ENCODE measurements at regions not wholly inside any gene's neighbourhood (a gene's known extent, or its start where the extent isn't known, plus 50 kb on each side); places are given as distances from the start of the nearest gene placed in this dataset.
"Not testable (repeated sequence)": the region's sequence is repeated elsewhere in the genome, so short reads cannot be mapped to it uniquely, and the experiment has no call there.

- DNase-seq, result no peak
These were observed 175.3 kb upstream of the TCF4 start for GRCh38 chr18:55763298-55763697.

GRCh38 chr18:55762424-55762823 is 174.4 kb upstream of the TCF4 start:
- DNase-seq, result no peak

GRCh38 chr18:55753643-55754263 is 165.8 kb upstream of the TCF4 start:
- DNase-seq, result no peak

- no peak for DNase-seq
These were observed 163.5 kb upstream of the TCF4 start for GRCh38 chr18:55751476-55751875.

GRCh38 chr18:55748227-55748738 is 160.3 kb upstream of the TCF4 start:
- no peak for DNase-seq

- DNase-seq, result no peak
These were observed 156.2 kb upstream of the TCF4 start for GRCh38 chr18:55744206-55744605.

- no peak for DNase-seq
These were observed 155.7 kb upstream of the TCF4 start for GRCh38 chr18:55743736-55744135.

GRCh38 chr18:55743133-55743532 is 155.1 kb upstream of the TCF4 start:
- DNase-seq, result no peak

- no peak for DNase-seq
These were observed 151.5 kb upstream of the TCF4 start for GRCh38 chr18:55739488-55739887.

- DNase-seq, result no peak
These were observed 150.6 kb upstream of the TCF4 start for GRCh38 chr18:55738483-55739114.

GRCh38 chr18:55737781-55738468 is 149.9 kb upstream of the TCF4 start:
- DNase-seq, result no peak

- no peak for DNase-seq
These were observed 149.3 kb upstream of the TCF4 start for GRCh38 chr18:55737266-55737665.

GRCh38 chr18:55735969-55736368 is 148.0 kb upstream of the TCF4 start:
- DNase-seq, result no peak

GRCh38 chr18:55735199-55735855 is 147.3 kb upstream of the TCF4 start:
- DNase-seq, result no peak

GRCh38 chr18:55732227-55733106 is 144.5 kb upstream of the TCF4 start:
- DNase-seq, result no peak

GRCh38 chr18:55731594-55732042 is 143.6 kb upstream of the TCF4 start:
- DNase-seq, result no peak

GRCh38 chr18:55721006-55721405 is 133.0 kb upstream of the TCF4 start:
- DNase-seq, result not testable (repeated sequence)

GRCh38 chr18:55713707-55714106 is 125.7 kb upstream of the TCF4 start:
- no peak for DNase-seq

GRCh38 chr18:55706898-55707297 is 118.9 kb upstream of the TCF4 start:
- no peak for DNase-seq

GRCh38 chr18:55699233-55699765 is 111.3 kb upstream of the TCF4 start:
- no peak for DNase-seq

GRCh38 chr18:55696811-55697210 is 108.8 kb upstream of the TCF4 start:
- DNase-seq, result no peak

GRCh38 chr18:55695091-55695490 is 107.1 kb upstream of the TCF4 start:
- no peak for DNase-seq

All from NCI-H1436 (cell line).